HL-60 (cell line): ENCODE measurements at regions not wholly inside any gene's neighbourhood (a gene's known extent, or its start where the extent isn't known, plus 50 kb on each side); places are given as distances from the start of the nearest gene placed in this dataset.

Experiments used
- DNase-seq, 2 experiments: peaks; one replicate each; pipeline ENCODE4 v3.0.0-alpha.2; 2010 to 2020; ENCODE audit warnings: low read depth in 1 of 2, low spot score in 1 of 2
- H3K27ac ChIP-seq: fragments of 250-450 bp; sonication (Bioruptor Pico); replicated peaks from 2 replicates; pipeline ENCODE4 v1.5.1; 2020; ENCODE audit warnings: mild to moderate bottlenecking, moderate library complexity
- H3K27me3 ChIP-seq: fragments of 250-450 bp; sonication (Bioruptor Pico); 2 replicates; pipeline ENCODE4 v1.5.1; 2021; ENCODE audit warnings: mild to moderate bottlenecking, moderate library complexity; ENCODE audit not compliant: insufficient read depth, poor library complexity, severe bottlenecking
- H3K4me3 ChIP-seq: replicated peaks from 2 replicates; pipeline ENCODE4 v1.5.1; 2011; ENCODE audit warnings: mild to moderate bottlenecking, control low read depth, low read length; ENCODE audit not compliant: insufficient read depth
- CTCF ChIP-seq: IDR thresholded peaks from one replicate; pipeline ENCODE4 v1.5.1; 2011; ENCODE audit warnings: low read length, control low read depth, inconsistent platforms; ENCODE audit not compliant: insufficient read depth
- GABPA ChIP-seq: IDR thresholded peaks from 2 replicates; pipeline ENCODE4 v1.6.1; 2012; ENCODE audit warnings: low read depth
- POLR2AphosphoS5 ChIP-seq: IDR thresholded peaks from 2 replicates; pipeline ENCODE4 v1.6.1; 2012; ENCODE audit warnings: low read depth
- REST ChIP-seq: IDR thresholded peaks from 2 replicates; pipeline ENCODE4 v1.6.1; 2012; ENCODE audit warnings: low read depth; ENCODE audit not compliant: insufficient replicate concordance
- SPI1 ChIP-seq: IDR thresholded peaks from 2 replicates; pipeline ENCODE4 v1.6.1; 2012; ENCODE audit warnings: low read depth, mild to moderate bottlenecking, borderline replicate concordance

DNA sequence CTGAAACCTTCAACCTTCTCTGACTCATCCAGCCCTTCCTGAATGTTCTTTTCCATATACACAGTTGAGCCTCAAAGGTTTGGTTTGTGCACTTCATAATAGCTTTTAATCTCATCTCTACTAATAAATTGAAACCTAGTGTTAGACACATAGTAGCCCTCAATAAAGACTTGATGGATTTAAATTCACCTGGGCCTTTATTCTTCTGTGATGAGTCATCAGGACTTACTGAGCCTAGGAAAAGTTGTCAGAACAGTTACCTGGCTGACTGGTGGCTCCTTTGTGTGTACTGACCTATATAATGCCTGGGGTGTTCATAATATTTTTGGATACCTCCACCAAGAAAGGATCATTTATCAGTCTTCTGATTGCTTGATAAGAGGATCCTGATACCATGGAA, 86.4 kb upstream of the NTF3 start:
- Histone ChIP-seq H3K27me3 (peaks cover 2% of the 10 kb centered on the region), H3K27ac (no peak overlapping the region), H3K4me3 (no peak overlapping the region)
- DNase-seq = no peak
- TF ChIP-seq REST (no peak), GABPA (no peak), CTCF (no peak), POLR2AphosphoS5 (no peak), SPI1 (no peak)

GRCh38 chr12:5348057-5348456, 83.9 kb upstream of the NTF3 start:
- no peak overlapping the region for H3K27ac ChIP-seq
- TF ChIP-seq CTCF (no peak), REST (no peak), POLR2AphosphoS5 (no peak), SPI1 (no peak), GABPA (no peak)

DNA sequence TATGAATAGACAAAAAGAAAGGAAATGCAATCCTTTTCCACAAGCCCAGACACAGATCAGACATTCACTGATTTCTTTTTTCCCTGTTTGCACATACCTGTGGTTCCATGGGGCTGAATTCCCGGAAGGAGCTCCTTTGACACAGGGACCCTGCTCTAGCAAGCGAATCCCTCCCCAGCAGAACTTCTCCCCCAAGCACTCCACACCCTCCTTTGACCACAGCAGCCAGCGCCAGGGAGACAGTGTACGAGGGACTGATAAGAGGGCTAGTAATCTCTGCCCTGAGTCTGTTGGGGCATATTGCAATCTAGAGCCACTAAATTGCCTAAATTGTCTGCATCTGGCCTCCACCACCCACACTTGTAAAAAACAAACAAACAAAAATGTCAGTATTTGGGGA, 83.4 kb upstream of the NTF3 start:
- H3K4me3 ChIP-seq = no peak overlapping the region
- no peak for DNase-seq
- H3K27me3 ChIP-seq = peaks cover 2% of the 10 kb centered on the region
- no peak overlapping the region for H3K27ac ChIP-seq
- TF ChIP-seq SPI1 (no peak), REST (no peak), CTCF (no peak), POLR2AphosphoS5 (no peak), GABPA (no peak)

More at GRCh38 chr12:5348057-5348456, 83.9 kb upstream of the NTF3 start:
- Histone ChIP-seq H3K4me3 (no peak overlapping the region), H3K27me3 (peaks cover 2% of the 10 kb centered on the region)
- DNase-seq = no peak
